Stimulated activated CD4-positive, alpha-beta T cell treated with anti-CD3 and anti-CD28 coated beads, Interleukin-12 subunit alpha, Interleukin-12 subunit beta, amount 100 ng/mL, for 24 hours (primary cell): ENCODE measurements at regions not wholly inside any gene's neighbourhood (a gene's known extent, or its start where the extent isn't known, plus 50 kb on each side); places are given as distances from the start of the nearest gene placed in this dataset.

Experiments used
- DNase-seq, 2 experiments: peaks; one replicate each; pipeline ENCODE4 v3.0.0-alpha.2; 2020; ENCODE audit warnings: low read depth in 2 of 2

- DNase-seq, result no peak
Measured at GRCh38 chr6:153645326-153645725, 393.7 kb upstream of the OPRM1 start.

GRCh38 chr6:153644000-153644399 is 395.0 kb upstream of the OPRM1 start:
- no peak for DNase-seq

GRCh38 chr6:153634416-153634815 is 404.6 kb upstream of the OPRM1 start:
- no peak for DNase-seq

- DNase-seq, result no peak
Measured at GRCh38 chr6:153625089-153625488, 414.0 kb upstream of the OPRM1 start.

GRCh38 chr6:153624528-153624927 is 414.5 kb upstream of the OPRM1 start:
- no peak for DNase-seq

- DNase-seq, result no peak
Measured at GRCh38 chr6:153623496-153623895, 415.5 kb upstream of the OPRM1 start.

- no peak for DNase-seq
Measured at GRCh38 chr6:153621491-153621890, 417.5 kb upstream of the OPRM1 start.

GRCh38 chr6:153621070-153621469 is 418.0 kb upstream of the OPRM1 start:
- no peak for DNase-seq

GRCh38 chr6:153618371-153619322 is 420.4 kb upstream of the OPRM1 start:
- DNase-seq, result no peak

- no peak for DNase-seq
Measured at GRCh38 chr6:153616506-153616905, 422.5 kb upstream of the OPRM1 start.

GRCh38 chr6:153613719-153614455 is 425.2 kb upstream of the OPRM1 start:
- no peak for DNase-seq

GRCh38 chr6:153602401-153602800 is 436.6 kb upstream of the OPRM1 start:
- no peak for DNase-seq

- DNase-seq, result no peak
Measured at GRCh38 chr6:153599901-153600300, 439.1 kb upstream of the OPRM1 start.

- DNase-seq, result no peak
Measured at GRCh38 chr6:153595903-153596302, 443.1 kb upstream of the OPRM1 start.

- DNase-seq, result no peak
Measured at GRCh38 chr6:153594871-153595270, 444.2 kb upstream of the OPRM1 start.

GRCh38 chr6:153591159-153591558 is 447.9 kb upstream of the OPRM1 start:
- no peak for DNase-seq

GRCh38 chr6:153590411-153590810 is 448.6 kb upstream of the OPRM1 start:
- no peak for DNase-seq

GRCh38 chr6:153588330-153588729 is 450.7 kb upstream of the OPRM1 start:
- DNase-seq, result no peak

- no peak for DNase-seq
Measured at GRCh38 chr6:153583685-153584084, 452.6 kb upstream of the RGS17 start.

GRCh38 chr6:153580776-153581175 is 449.7 kb upstream of the RGS17 start:
- no peak for DNase-seq

- no peak for DNase-seq
Measured at GRCh38 chr6:153575528-153575927, 444.4 kb upstream of the RGS17 start.

GRCh38 chr6:153574231-153574630 is 443.1 kb upstream of the RGS17 start:
- no peak for DNase-seq

- no peak for DNase-seq
Measured at GRCh38 chr6:153572371-153572770, 441.3 kb upstream of the RGS17 start.
